RPMI7951 (cell line): ENCODE measurements at regions not wholly inside any gene's neighbourhood (a gene's known extent, or its start where the extent isn't known, plus 50 kb on each side); places are given as distances from the start of the nearest gene placed in this dataset.
A peak's percentile ranks its signal among the peaks of the same experiment; 100 is the strongest.

Experiments
- DNase-seq: peaks from one replicate; pipeline ENCODE4 v3.0.0-alpha.2; 2012; ENCODE audit warnings: low read depth

- no peak for DNase-seq
These were observed 65.7 kb downstream of the TMEM18 start for GRCh38 chr2:611519-611918.

- DNase-seq: no peak
These were observed 66.7 kb downstream of the TMEM18 start for GRCh38 chr2:610491-610890.

GRCh38 chr2:609881-610280 is 67.3 kb downstream of the TMEM18 start:
- DNase-seq: no peak

- no peak for DNase-seq
These were observed 67.8 kb downstream of the TMEM18 start for GRCh38 chr2:609449-609848.

GRCh38 chr2:608711-609110 is 68.5 kb downstream of the TMEM18 start:
- no peak for DNase-seq

- no peak for DNase-seq
These were observed 68.9 kb downstream of the TMEM18 start for GRCh38 chr2:608297-608696.

- DNase-seq: no peak
These were observed 69.5 kb downstream of the TMEM18 start for GRCh38 chr2:607709-608108.

GRCh38 chr2:607172-607571 is 70.0 kb downstream of the TMEM18 start:
- no peak for DNase-seq

- DNase-seq: no peak
These were observed 71.3 kb downstream of the TMEM18 start for GRCh38 chr2:605674-606608.

GRCh38 chr2:604854-605524 is 72.2 kb downstream of the TMEM18 start:
- no peak for DNase-seq

- DNase-seq: no peak
These were observed 72.8 kb downstream of the TMEM18 start for GRCh38 chr2:604385-604784.

- DNase-seq: no peak
These were observed 73.3 kb downstream of the TMEM18 start for GRCh38 chr2:603869-604268.

- DNase-seq: no peak
These were observed 73.8 kb downstream of the TMEM18 start for GRCh38 chr2:603427-603826.

- DNase-seq: no peak
These were observed 74.4 kb downstream of the TMEM18 start for GRCh38 chr2:602571-603359.

GRCh38 chr2:601806-602455 is 75.3 kb downstream of the TMEM18 start:
- DNase-seq: no peak

- no peak for DNase-seq
These were observed 75.9 kb downstream of the TMEM18 start for GRCh38 chr2:601387-601698.

GRCh38 chr2:600542-601386 is 76.4 kb downstream of the TMEM18 start:
- DNase-seq: no peak

GRCh38 chr2:599601-600000 is 77.6 kb downstream of the TMEM18 start:
- no peak for DNase-seq

GRCh38 chr2:598058-598802 is 79.0 kb downstream of the TMEM18 start:
- peak; percentile 84 for DNase-seq

GRCh38 chr2:595831-596592 is 81.2 kb downstream of the TMEM18 start:
- peak; percentile 15 for DNase-seq
